ENCODE measurements at regions not wholly inside any gene's neighbourhood (a gene's known extent, or its start where the extent isn't known, plus 50 kb on each side); places are given as distances from the start of the nearest gene placed in this dataset.

GRCh38 chr12:90239732-90240260 is 531.2 kb upstream of the ATP2B1 start:
- TF ChIP-seq CTCF (IDR thresholded peaks at IDR 0.05; ENCODE audit: borderline replicate concordance, extremely low read depth, low read length, poor library complexity, severe bottlenecking) (no peak), EZH2 (IDR thresholded peaks at IDR 0.05; ENCODE audit: borderline replicate concordance, low read depth, low read length, severe bottlenecking) (no peak)
